ENCODE measurements at regions not wholly inside any gene's neighbourhood (a gene's known extent, or its start where the extent isn't known, plus 50 kb on each side); places are given as distances from the start of the nearest gene placed in this dataset.

GRCh38 chr14:84458881-84459280 lies 1071.1 kb upstream of the FLRT2 start:
- no peak for TF ChIP-seq CTCF (IDR thresholded peaks at IDR 0.05)
- H3K4me2 ChIP-seq (ENCODE audit: low read length) = no peak overlapping the region
- no peaks in the 10 kb centered on the region for H3K36me3 ChIP-seq (ENCODE audit: control insufficient read depth, insufficient read depth, low read length)
- H3K4me3 ChIP-seq (ENCODE audit: low read depth, low read length) = no peak overlapping the region
- H3K27ac ChIP-seq = no peak overlapping the region
- no peaks in the 10 kb centered on the region for H3K27me3 ChIP-seq (ENCODE audit: control insufficient read depth, insufficient read depth, low read length)
- no peak overlapping the region for H3K9ac ChIP-seq
- no peaks in the 10 kb centered on the region for H3K9me3 ChIP-seq (ENCODE audit: control insufficient read depth, low read length)
- H3K79me2 ChIP-seq = no peaks in the 10 kb centered on the region
- no peaks in the 10 kb centered on the region for H3K4me1 ChIP-seq
- no peak overlapping the region for H2AFZ ChIP-seq

- no peaks in the 10 kb centered on the region for H3K79me2 ChIP-seq
- TF ChIP-seq CTCF (IDR thresholded peaks at IDR 0.05) = no peak
- no peak overlapping the region for H3K27ac ChIP-seq
- no peaks in the 10 kb centered on the region for H3K36me3 ChIP-seq (ENCODE audit: control insufficient read depth, insufficient read depth, low read length)
- no peak overlapping the region for H2AFZ ChIP-seq
- H3K4me1 ChIP-seq = no peaks in the 10 kb centered on the region
- no peak overlapping the region for H3K4me2 ChIP-seq (ENCODE audit: low read length)
- no peak overlapping the region for H3K4me3 ChIP-seq (ENCODE audit: low read depth, low read length)
- no peaks in the 10 kb centered on the region for H3K9me3 ChIP-seq (ENCODE audit: control insufficient read depth, low read length)
- H3K27me3 ChIP-seq (ENCODE audit: control insufficient read depth, insufficient read depth, low read length) = no peaks in the 10 kb centered on the region
- no peak overlapping the region for H3K9ac ChIP-seq
Observed at GRCh38 chr14:84465880-84466279, 1064.1 kb upstream of the FLRT2 start.

GRCh38 chr14:84468153-84468552 lies 1061.8 kb upstream of the FLRT2 start:
- no peak overlapping the region for H3K4me3 ChIP-seq (ENCODE audit: low read depth, low read length)
- no peak overlapping the region for H3K4me2 ChIP-seq (ENCODE audit: low read length)
- no peak for TF ChIP-seq CTCF (IDR thresholded peaks at IDR 0.05)
- no peaks in the 10 kb centered on the region for H3K27me3 ChIP-seq (ENCODE audit: control insufficient read depth, insufficient read depth, low read length)
- H3K9ac ChIP-seq = no peak overlapping the region
- no peaks in the 10 kb centered on the region for H3K36me3 ChIP-seq (ENCODE audit: control insufficient read depth, insufficient read depth, low read length)
- no peaks in the 10 kb centered on the region for H3K4me1 ChIP-seq
- H3K27ac ChIP-seq = no peak overlapping the region
- H2AFZ ChIP-seq = no peak overlapping the region
- no peaks in the 10 kb centered on the region for H3K9me3 ChIP-seq (ENCODE audit: control insufficient read depth, low read length)
- no peaks in the 10 kb centered on the region for H3K79me2 ChIP-seq

GRCh38 chr14:84477996-84478395 lies 1051.9 kb upstream of the FLRT2 start:
- Histone ChIP-seq H3K79me2 (no peaks in the 10 kb centered on the region), H3K36me3 (ENCODE audit: control insufficient read depth, insufficient read depth, low read length) (no peaks in the 10 kb centered on the region), H3K4me2 (ENCODE audit: low read length) (no peak overlapping the region), H3K27ac (no peak overlapping the region), H3K9ac (no peak overlapping the region), H3K9me3 (ENCODE audit: control insufficient read depth, low read length) (no peaks in the 10 kb centered on the region), H3K4me3 (ENCODE audit: low read depth, low read length) (no peak overlapping the region), H2AFZ (no peak overlapping the region), H3K27me3 (ENCODE audit: control insufficient read depth, insufficient read depth, low read length) (no peaks in the 10 kb centered on the region), H3K4me1 (no peaks in the 10 kb centered on the region)
- TF ChIP-seq CTCF (IDR thresholded peaks at IDR 0.05) = no peak

- Histone ChIP-seq H3K9me3 (ENCODE audit: control insufficient read depth, low read length) (no peaks in the 10 kb centered on the region), H3K79me2 (no peaks in the 10 kb centered on the region), H3K4me2 (ENCODE audit: low read length) (no peak overlapping the region), H3K36me3 (ENCODE audit: control insufficient read depth, insufficient read depth, low read length) (no peaks in the 10 kb centered on the region), H3K4me1 (no peaks in the 10 kb centered on the region), H2AFZ (no peak overlapping the region), H3K4me3 (ENCODE audit: low read depth, low read length) (no peak overlapping the region), H3K27me3 (ENCODE audit: control insufficient read depth, insufficient read depth, low read length) (no peaks in the 10 kb centered on the region), H3K9ac (no peak overlapping the region), H3K27ac (no peak overlapping the region)
- TF ChIP-seq CTCF (IDR thresholded peaks at IDR 0.05) = no peak
Observed at GRCh38 chr14:84482256-84483071, 1047.5 kb upstream of the FLRT2 start.
